ENCODE measurements at regions not wholly inside any gene's neighbourhood (a gene's known extent, or its start where the extent isn't known, plus 50 kb on each side); places are given as distances from the start of the nearest gene placed in this dataset.

DNA sequence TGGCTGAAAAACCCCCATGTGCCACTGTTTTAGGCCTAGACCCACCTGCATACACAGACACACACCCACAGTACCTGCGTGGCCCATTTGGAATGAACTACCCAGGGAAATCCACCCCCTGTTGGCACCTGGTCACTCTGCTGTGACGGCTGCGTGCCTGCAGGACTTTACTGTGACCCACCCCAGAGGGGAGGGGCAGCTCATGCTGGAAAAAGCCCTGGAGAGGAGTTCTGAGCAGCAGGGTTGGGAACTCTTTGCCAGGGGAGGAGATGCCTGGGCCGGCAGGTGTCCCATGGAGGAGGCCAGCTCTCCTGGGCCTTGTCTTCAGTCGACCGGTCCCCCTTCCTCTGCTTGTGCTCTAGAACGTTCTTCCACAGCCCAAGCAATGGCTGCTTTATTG is 87.3 kb upstream of the CSF3R start:
- TF ChIP-seq BHLHE40 (IDR thresholded peaks at IDR 0.05; ENCODE audit: borderline replicate concordance) = no peak
- no peak for TF ChIP-seq ARNT (IDR thresholded peaks at IDR 0.05)
- TF ChIP-seq, protein P1, sequence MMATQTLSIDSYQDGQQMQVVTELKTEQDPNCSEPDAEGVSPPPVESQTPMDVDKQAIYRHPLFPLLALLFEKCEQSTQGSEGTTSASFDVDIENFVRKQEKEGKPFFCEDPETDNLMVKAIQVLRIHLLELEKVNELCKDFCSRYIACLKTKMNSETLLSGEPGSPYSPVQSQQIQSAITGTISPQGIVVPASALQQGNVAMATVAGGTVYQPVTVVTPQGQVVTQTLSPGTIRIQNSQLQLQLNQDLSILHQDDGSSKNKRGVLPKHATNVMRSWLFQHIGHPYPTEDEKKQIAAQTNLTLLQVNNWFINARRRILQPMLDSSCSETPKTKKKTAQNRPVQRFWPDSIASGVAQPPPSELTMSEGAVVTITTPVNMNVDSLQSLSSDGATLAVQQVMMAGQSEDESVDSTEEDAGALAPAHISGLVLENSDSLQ (IDR thresholded peaks at IDR 0.05) = no peak
- TF ChIP-seq ELF4 (IDR thresholded peaks at IDR 0.05) = no peak
- no peak for TF ChIP-seq FOXM1 (IDR thresholded peaks at IDR 0.05; ENCODE audit: borderline replicate concordance)
- no peak for TF ChIP-seq NFRKB (IDR thresholded peaks at IDR 0.05)
- no peak for TF ChIP-seq FOXA1 (IDR thresholded peaks at IDR 0.05)
- no peak for TF ChIP-seq FOXK2 (IDR thresholded peaks at IDR 0.05)
- TF ChIP-seq SUZ12 (IDR thresholded peaks at IDR 0.05) = no peak
- TF ChIP-seq CTBP1 (IDR thresholded peaks at IDR 0.05; ENCODE audit: borderline replicate concordance) = no peak
- no peak for TF ChIP-seq L3MBTL2 (conservative IDR thresholded peaks at IDR 0.05)
- TF ChIP-seq LEF1 (IDR thresholded peaks at IDR 0.05; ENCODE audit: borderline replicate concordance) = no peak
- TF ChIP-seq SP1 (IDR thresholded peaks at IDR 0.05) = no peak
- TF ChIP-seq HDGF (IDR thresholded peaks at IDR 0.05; ENCODE audit: borderline replicate concordance) = no peak
- TF ChIP-seq ZNF384 (IDR thresholded peaks at IDR 0.05) = no peak
- no peak for TF ChIP-seq TARDBP (IDR thresholded peaks at IDR 0.05)
- DNase-seq (ENCODE audit: extremely low spot score) = no peak
- POLR2A ChIA-PET = no interaction called here
- CTCF ChIA-PET = no interaction called here

DNA sequence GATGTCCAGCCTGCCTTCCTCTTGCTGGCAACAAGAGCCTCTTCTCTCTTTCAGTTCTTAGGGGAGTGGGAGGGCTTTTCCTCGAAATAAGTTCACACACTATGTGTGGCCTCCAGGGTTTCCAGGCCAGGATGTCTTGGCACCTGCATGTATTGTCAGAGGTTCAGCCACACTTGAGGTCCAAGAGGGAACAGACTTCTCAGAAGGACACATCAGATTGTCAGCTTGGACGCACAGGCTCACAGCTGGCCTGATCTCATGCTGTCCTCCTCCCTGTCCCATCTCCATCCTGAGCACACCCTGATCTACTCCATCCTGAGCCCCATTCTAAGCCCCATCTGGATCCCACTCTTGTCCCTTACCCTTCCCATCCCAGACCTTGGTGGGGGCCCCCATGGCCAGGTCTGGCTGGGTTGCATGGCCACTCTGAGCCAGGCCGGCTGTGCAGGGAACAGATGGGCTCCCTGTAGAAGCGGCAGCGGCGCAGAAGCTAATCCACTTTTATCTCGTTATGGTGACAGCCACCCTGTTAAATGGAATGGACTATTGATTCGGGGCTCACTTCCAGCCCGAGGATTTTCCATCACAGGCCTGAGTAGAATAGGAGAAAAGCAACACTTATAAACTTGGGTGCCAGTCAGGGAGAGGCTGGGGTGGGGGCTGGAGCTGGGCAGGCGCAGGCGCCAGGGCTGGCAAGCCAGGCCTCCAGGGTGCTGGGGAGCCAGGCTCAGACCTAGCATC is 85.1 kb upstream of the CSF3R start:
- no peak for TF ChIP-seq NFRKB (IDR thresholded peaks at IDR 0.05)
- TF ChIP-seq SUZ12 (IDR thresholded peaks at IDR 0.05) = no peak
- TF ChIP-seq, protein P1 (IDR thresholded peaks at IDR 0.05) = no peak
- no peak for TF ChIP-seq TARDBP (IDR thresholded peaks at IDR 0.05)
- no peak for TF ChIP-seq FOXM1 (IDR thresholded peaks at IDR 0.05; ENCODE audit: borderline replicate concordance)
- no peak for TF ChIP-seq FOXA1 (IDR thresholded peaks at IDR 0.05)
- no peak for TF ChIP-seq HDGF (IDR thresholded peaks at IDR 0.05; ENCODE audit: borderline replicate concordance)
- TF ChIP-seq CTBP1 (IDR thresholded peaks at IDR 0.05; ENCODE audit: borderline replicate concordance) = no peak
- no peak for TF ChIP-seq BHLHE40 (IDR thresholded peaks at IDR 0.05; ENCODE audit: borderline replicate concordance)
- TF ChIP-seq ARNT (IDR thresholded peaks at IDR 0.05) = no peak
- TF ChIP-seq FOXK2 (IDR thresholded peaks at IDR 0.05) = no peak
- ChIA-PET CTCF (no interaction called here), POLR2A (no interaction called here)
- no peak for DNase-seq (ENCODE audit: extremely low spot score)

DNA sequence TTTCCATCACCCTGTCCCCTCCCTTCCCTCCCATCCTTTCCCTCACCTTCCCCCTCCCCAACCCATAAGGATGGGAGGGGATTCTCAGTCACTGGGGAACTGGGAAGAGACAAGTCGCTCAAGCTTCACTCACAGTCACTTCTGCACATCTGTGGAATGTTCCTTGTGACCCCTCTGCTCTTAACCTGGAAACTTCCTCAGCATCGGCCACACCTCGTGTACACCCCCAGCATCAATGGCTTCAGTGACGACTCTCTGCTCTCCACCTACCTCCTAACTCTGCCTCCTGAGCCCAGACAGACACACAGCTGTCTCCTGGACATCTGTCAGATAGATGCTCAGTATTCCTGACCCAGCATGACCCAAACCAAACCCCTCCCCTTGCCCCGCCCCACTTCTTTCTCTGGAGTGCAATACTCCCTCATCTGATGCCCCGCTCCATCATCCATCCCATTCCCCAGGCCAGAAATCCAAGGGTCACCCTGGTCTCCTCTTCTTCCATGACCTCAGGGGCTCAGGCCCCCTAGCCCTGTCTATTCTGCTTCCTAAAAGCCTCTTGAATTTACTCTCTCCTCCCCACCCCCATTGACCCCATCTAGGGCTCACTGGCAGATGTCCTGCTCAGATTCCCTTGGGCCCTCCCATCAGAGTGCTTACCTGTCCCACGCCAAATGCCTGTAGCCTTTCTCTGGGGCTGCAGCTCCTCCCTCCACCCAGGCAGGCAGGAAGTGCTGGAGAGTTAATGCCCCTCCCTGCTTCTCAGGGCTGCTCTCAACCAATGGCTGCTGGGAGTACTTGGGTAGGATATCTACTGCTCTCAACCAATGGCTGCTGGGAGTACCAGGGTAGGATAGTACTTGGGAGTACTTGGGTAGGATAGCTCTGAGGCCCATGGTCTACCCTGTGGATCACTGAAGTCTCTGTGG is 83.1 kb upstream of the CSF3R start:
- CTCF ChIA-PET = interaction anchor here (0.8 to 1.7 kb wide), 2 partner anchors 11 to 49 kb away, joined by 3 to 5 read pairs; no protein-coding TSS in a partner anchor
- DNase-seq (ENCODE audit: extremely low spot score) = no peak
- TF ChIP-seq SP1 (IDR thresholded peaks at IDR 0.05) = no peak
- TF ChIP-seq ZNF384 (IDR thresholded peaks at IDR 0.05) = no peak
- no peak for TF ChIP-seq ELF4 (IDR thresholded peaks at IDR 0.05)
- no peak for TF ChIP-seq BHLHE40 (IDR thresholded peaks at IDR 0.05; ENCODE audit: borderline replicate concordance)
- TF ChIP-seq LEF1 (IDR thresholded peaks at IDR 0.05; ENCODE audit: borderline replicate concordance) = no peak
- TF ChIP-seq, protein P1 (IDR thresholded peaks at IDR 0.05) = no peak
- no peak for TF ChIP-seq HDGF (IDR thresholded peaks at IDR 0.05; ENCODE audit: borderline replicate concordance)
- no peak for TF ChIP-seq ARNT (IDR thresholded peaks at IDR 0.05)
- TF ChIP-seq TARDBP (IDR thresholded peaks at IDR 0.05) = no peak
- no peak for TF ChIP-seq FOXA1 (IDR thresholded peaks at IDR 0.05)
- TF ChIP-seq NFRKB (IDR thresholded peaks at IDR 0.05) = no peak
- no peak for TF ChIP-seq SUZ12 (IDR thresholded peaks at IDR 0.05)
- TF ChIP-seq FOXM1 (IDR thresholded peaks at IDR 0.05; ENCODE audit: borderline replicate concordance) = no peak
- TF ChIP-seq FOXK2 (IDR thresholded peaks at IDR 0.05) = no peak
- no peak for TF ChIP-seq CTBP1 (IDR thresholded peaks at IDR 0.05; ENCODE audit: borderline replicate concordance)
- no peak for TF ChIP-seq L3MBTL2 (conservative IDR thresholded peaks at IDR 0.05)
- POLR2A ChIA-PET = no interaction called here

DNA sequence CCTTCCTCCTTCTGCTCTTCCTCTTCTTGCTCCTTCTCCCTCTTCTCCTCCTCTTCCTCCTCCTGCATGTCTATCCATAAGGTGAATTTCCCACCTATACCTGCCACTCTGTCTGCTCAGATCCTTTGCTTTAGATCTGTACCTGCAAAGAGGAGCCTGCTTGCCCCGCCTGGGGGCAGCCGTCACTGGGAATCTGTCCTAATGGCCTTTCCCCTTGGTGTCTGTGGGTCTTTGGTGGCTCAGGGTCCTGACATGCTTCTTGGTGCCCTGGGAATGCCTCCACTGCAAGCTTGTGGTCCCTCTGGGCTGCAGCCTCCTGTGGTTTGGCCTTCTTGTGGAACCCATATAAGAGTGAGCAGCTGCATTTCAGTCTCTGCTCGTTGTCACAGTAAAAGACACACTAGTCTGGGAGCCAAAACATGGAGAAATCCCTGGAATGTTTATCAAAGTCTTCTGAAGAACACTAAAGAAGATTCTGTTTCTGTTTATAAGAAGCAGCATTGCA is 79.5 kb upstream of the CSF3R start:
- CTCF ChIA-PET = interaction anchor here (0.6 to 2.7 kb wide), 2 partner anchors 14 to 279 kb away, joined by 3 to 6 read pairs; no protein-coding TSS in a partner anchor

More for the DNA sequence above, 79.5 kb upstream of the CSF3R start:
- POLR2A ChIA-PET = no interaction called here
- no peak for TF ChIP-seq LEF1 (IDR thresholded peaks at IDR 0.05; ENCODE audit: borderline replicate concordance)
- no peak for TF ChIP-seq SP1 (IDR thresholded peaks at IDR 0.05)
- no peak for TF ChIP-seq FOXK2 (IDR thresholded peaks at IDR 0.05)
- TF ChIP-seq, protein P1 (IDR thresholded peaks at IDR 0.05) = no peak
- TF ChIP-seq NFRKB (IDR thresholded peaks at IDR 0.05) = no peak
- no peak for TF ChIP-seq BHLHE40 (IDR thresholded peaks at IDR 0.05; ENCODE audit: borderline replicate concordance)
- TF ChIP-seq SUZ12 (IDR thresholded peaks at IDR 0.05) = no peak
- no peak for TF ChIP-seq L3MBTL2 (conservative IDR thresholded peaks at IDR 0.05)
- no peak for TF ChIP-seq CTBP1 (IDR thresholded peaks at IDR 0.05; ENCODE audit: borderline replicate concordance)
- TF ChIP-seq HDGF (IDR thresholded peaks at IDR 0.05; ENCODE audit: borderline replicate concordance) = no peak
- TF ChIP-seq ARNT (IDR thresholded peaks at IDR 0.05) = no peak
- no peak for TF ChIP-seq ELF4 (IDR thresholded peaks at IDR 0.05)
- TF ChIP-seq FOXM1 (IDR thresholded peaks at IDR 0.05; ENCODE audit: borderline replicate concordance) = no peak
- no peak for TF ChIP-seq FOXA1 (IDR thresholded peaks at IDR 0.05)
- no peak for DNase-seq (ENCODE audit: extremely low spot score)
